IMR-90 (cell line): ENCODE measurements at regions not wholly inside any gene's neighbourhood (a gene's known extent, or its start where the extent isn't known, plus 50 kb on each side); places are given as distances from the start of the nearest gene placed in this dataset.

Source experiments
- ATAC-seq: fragments of 200-7000 bp; cut with Tn5 transposase; 2 replicates; pipeline ENCODE4 v1.9.1; 2020; ENCODE audit warnings: low read depth, mild to moderate bottlenecking, moderate library complexity
- BruUV-seq: library from RNA; stranded (reverse); fragments of 400-500 nt; replicated peaks from 2 replicates; lab custom pipeline; 2021; lab: Mats Ljungman, UMichigan
- CTCF ChIA-PET: fragments of 300-600 bp; formaldehyde crosslinking; extraction: SDS; loops from one replicate; lab custom pipeline; 2021; ENCODE audit warnings: antibody characterized with exemption; lab: Yijun Ruan, JAX
- POLR2A ChIA-PET: fragments of 300-600 bp; sonication (Branson Sonifier 250); formaldehyde crosslinking; loops from one replicate; lab custom pipeline; 2022; ENCODE audit warnings: antibody characterized with exemption; ENCODE audit not compliant: unreplicated experiment; lab: Charles Lee
- DNase-seq: peaks from one replicate; pipeline ENCODE4 v3.0.0; 2013
- H2AFZ ChIP-seq: replicated peaks from 2 replicates; pipeline ENCODE3; 2013; ENCODE audit warnings: low read length, mild to moderate bottlenecking; ENCODE audit not compliant: poor library complexity
- H2AK5ac ChIP-seq: 2 replicates; pipeline ENCODE4 v1.6.1; 2013; ENCODE audit warnings: low read depth, low read length, inconsistent platforms
- H2AK9ac ChIP-seq: replicated peaks from 2 replicates; pipeline ENCODE3; 2013; ENCODE audit warnings: mild to moderate bottlenecking, low read depth, low read length, moderate library complexity; ENCODE audit not compliant: poor library complexity
- H2BK120ac ChIP-seq: 2 replicates; pipeline ENCODE4 v1.6.1; 2013; ENCODE audit warnings: low read depth, low read length, inconsistent platforms
- H2BK15ac ChIP-seq: 3 replicates; pipeline ENCODE4 v1.6.1; 2013; ENCODE audit warnings: low read depth, low read length, inconsistent platforms
- H2BK20ac ChIP-seq: 2 replicates; pipeline ENCODE4 v1.6.1; 2013; ENCODE audit warnings: low read depth, mild to moderate bottlenecking, inconsistent platforms, low read length, moderate library complexity
- H2BK5ac ChIP-seq: 2 replicates; pipeline ENCODE4 v1.6.1; 2013; ENCODE audit warnings: mild to moderate bottlenecking, low read depth, low read length, inconsistent platforms; ENCODE audit not compliant: poor library complexity, severe bottlenecking
- H3K14ac ChIP-seq: replicated peaks from 2 replicates; pipeline ENCODE4 v1.6.1; 2013; ENCODE audit warnings: low read depth, low read length, inconsistent platforms
- H3K18ac ChIP-seq: 2 replicates; pipeline ENCODE4 v1.6.1; 2013; ENCODE audit warnings: low read depth, low read length, control low read depth
- H3K23ac ChIP-seq: 2 replicates; pipeline ENCODE4 v1.6.1; 2013; ENCODE audit warnings: low read depth, low read length, inconsistent platforms
- H3K27ac ChIP-seq: 2 replicates; pipeline ENCODE4 v1.5.1; 2013; ENCODE audit warnings: mild to moderate bottlenecking, control low read depth, low read length; ENCODE audit not compliant: insufficient read depth
- H3K27me3 ChIP-seq: 2 replicates; pipeline ENCODE4 v1.6.1; 2013; ENCODE audit warnings: low read length; ENCODE audit not compliant: control insufficient read depth, insufficient read depth
- H3K36me3 ChIP-seq: 2 replicates; pipeline ENCODE4 v1.6.1; 2013; ENCODE audit warnings: low read length, mixed read lengths; ENCODE audit not compliant: control insufficient read depth, insufficient read depth
- H3K4ac ChIP-seq: 2 replicates; pipeline ENCODE4 v1.6.1; 2013; ENCODE audit warnings: low read depth, low read length, inconsistent platforms
- H3K4me1 ChIP-seq: 2 replicates; pipeline ENCODE4 v1.6.1; 2013; ENCODE audit warnings: low read length, mixed read lengths; ENCODE audit not compliant: control insufficient read depth, insufficient read depth
- H3K4me2 ChIP-seq: 2 replicates; pipeline ENCODE4 v1.6.1; 2013; ENCODE audit warnings: low read depth, mild to moderate bottlenecking, control low read depth, low read length, moderate library complexity
- H3K4me3 ChIP-seq: 2 replicates; pipeline ENCODE4 v1.5.1; 2013; ENCODE audit warnings: low read depth, mild to moderate bottlenecking, control low read depth, low read length, moderate library complexity; ENCODE audit not compliant: insufficient read depth
- H3K56ac ChIP-seq: 2 replicates; pipeline ENCODE4 v1.6.1; 2013; ENCODE audit warnings: low read length, inconsistent platforms; ENCODE audit not compliant: insufficient read depth; ENCODE audit errors: extremely low read depth
- H3K79me1 ChIP-seq, 2 experiments: 2 replicates each; pipeline ENCODE4 v1.6.1; 2013; ENCODE audit warnings: low read length in 2 of 2, inconsistent platforms in 1 of 2, low read depth in 1 of 2
- H3K9ac ChIP-seq: 2 replicates; pipeline ENCODE4 v1.6.1; 2013; ENCODE audit warnings: low read depth, low read length, control low read depth
- H3K9me1 ChIP-seq: 2 replicates; pipeline ENCODE4 v1.6.1; 2013; ENCODE audit warnings: low read length, inconsistent platforms; ENCODE audit not compliant: insufficient read depth
- H3K9me3 ChIP-seq: 2 replicates; pipeline ENCODE4 v1.6.1; 2013; ENCODE audit warnings: low read length; ENCODE audit not compliant: control insufficient read depth, insufficient read depth
- H4K20me1 ChIP-seq: 2 replicates; pipeline ENCODE4 v1.6.1; 2013; ENCODE audit warnings: low read length, inconsistent platforms; ENCODE audit not compliant: insufficient read depth
- H4K5ac ChIP-seq: 2 replicates; pipeline ENCODE4 v1.6.1; 2013; ENCODE audit warnings: mild to moderate bottlenecking, low read depth, low read length, control low read depth
- H4K8ac ChIP-seq, 2 experiments: 2 replicates each; pipeline ENCODE4 v1.6.1; 2013; ENCODE audit warnings: low read depth in 2 of 2, low read length in 2 of 2, control low read depth in 1 of 2, inconsistent platforms in 1 of 2
- H4K91ac ChIP-seq: 2 replicates; pipeline ENCODE4 v1.6.1; 2013; ENCODE audit warnings: low read depth, low read length, inconsistent platforms; ENCODE audit not compliant: insufficient read depth
- BHLHE40 ChIP-seq: fragments of 150-350 bp; IDR thresholded peaks from 2 replicates; pipeline ENCODE4 v1.6.1; 2016; ENCODE audit warnings: mild to moderate bottlenecking, low read depth, low read length
- CEBPB ChIP-seq: IDR thresholded peaks from 2 replicates; pipeline ENCODE4 v1.6.1; 2012; ENCODE audit warnings: low read depth, low read length, improper control_type of control experiment
- CHD1 ChIP-seq: IDR thresholded peaks from 2 replicates; pipeline ENCODE4 v1.6.1; 2012; ENCODE audit warnings: low read depth, low read length, improper control_type of control experiment
- CTCF ChIP-seq: conservative IDR thresholded peaks from 2 replicates; pipeline ENCODE4 v1.5.1; 2012; ENCODE audit warnings: mild to moderate bottlenecking, low read depth, low read length, improper control_type of control experiment
- ELK1 ChIP-seq: fragments of 150-350 bp; IDR thresholded peaks from 2 replicates; pipeline ENCODE4 v1.6.1; 2016; ENCODE audit warnings: low read depth, mild to moderate bottlenecking, low read length, moderate library complexity, borderline replicate concordance
- FOS ChIP-seq: fragments of 150-350 bp; IDR thresholded peaks from 2 replicates; pipeline ENCODE4 v1.6.1; 2016; ENCODE audit warnings: low read depth, low read length
- MAFK ChIP-seq: IDR thresholded peaks from 2 replicates; pipeline ENCODE4 v1.6.1; 2012; ENCODE audit warnings: low read depth, low read length, improper control_type of control experiment
- MAZ ChIP-seq: IDR thresholded peaks from 2 replicates; pipeline ENCODE4 v1.6.1; 2012; ENCODE audit warnings: low read depth, mild to moderate bottlenecking, low read length, improper control_type of control experiment, moderate library complexity, borderline replicate concordance
- MXI1 ChIP-seq: IDR thresholded peaks from 2 replicates; pipeline ENCODE4 v1.6.1; 2012; ENCODE audit warnings: low read depth, mild to moderate bottlenecking, low read length, moderate library complexity, borderline replicate concordance
- NFE2L2 ChIP-seq: fragments of 150-350 bp; IDR thresholded peaks from 2 replicates; pipeline ENCODE4 v1.6.1; 2016; ENCODE audit warnings: low read depth, mild to moderate bottlenecking, low read length
- POLR2A ChIP-seq: IDR thresholded peaks from 2 replicates; pipeline ENCODE4 v1.6.1; 2012; ENCODE audit warnings: mild to moderate bottlenecking, low read depth, low read length
- RAD21 ChIP-seq: IDR thresholded peaks from 2 replicates; pipeline ENCODE4 v1.6.1; 2012; ENCODE audit warnings: low read length, improper control_type of control experiment
- RCOR1 ChIP-seq: IDR thresholded peaks from 2 replicates; pipeline ENCODE4 v1.6.1; 2012; ENCODE audit warnings: mild to moderate bottlenecking, low read length, improper control_type of control experiment; ENCODE audit not compliant: insufficient replicate concordance
- RFX5 ChIP-seq: IDR thresholded peaks from 2 replicates; pipeline ENCODE4 v1.8.0; 2012; ENCODE audit warnings: low read depth, mild to moderate bottlenecking, low read length, moderate library complexity
- SMC3 ChIP-seq: fragments of 150-350 bp; IDR thresholded peaks from 2 replicates; pipeline ENCODE4 v1.6.1; 2016; ENCODE audit warnings: low read depth, mild to moderate bottlenecking, antibody characterized with exemption, low read length, moderate library complexity
- USF2 ChIP-seq: fragments of 150-350 bp; IDR thresholded peaks from 2 replicates; pipeline ENCODE4 v1.6.1; 2017; ENCODE audit warnings: mild to moderate bottlenecking, antibody characterized with exemption, low read length, low read depth
- WGBS, 2 experiments: methylation state at CpG; one replicate each; pipeline versions ENCODE4 v1.1.5 to v1.1.7; 2013; ENCODE audit warnings: missing lambda C conversion rate in 2 of 2; ENCODE audit not compliant: insufficient read length in 1 of 2; ENCODE audit errors: extremely low coverage in 2 of 2; 5-methylcytosine and 5-hydroxymethylcytosine counted together
- dilution Hi-C: fragments of 300-500 bp; cut with HindIII; formaldehyde crosslinking; loops from one replicate; pipeline ENCODE4 v1.14.3; 2018; ENCODE audit warnings: low sequenced_read_pairs; ENCODE audit not compliant: unreplicated experiment
- in situ Hi-C: fragments of 300-500 bp; cut with MboI; formaldehyde crosslinking; loops from 3 replicates; pipeline ENCODE4 v1.14.3; 2019; ENCODE audit warnings: low sequenced_read_pairs, inconsistent platforms, mixed read lengths
- intact Hi-C: fragments of 100-400 bp; cut with micrococcal nuclease; formaldehyde crosslinking; loops from 2 replicates; pipeline ENCODE4 v1.10.0; 2022

- Histone ChIP-seq H2AK9ac (no peak overlapping the region), H3K27ac (no peak overlapping the region), H3K27me3 (no peaks in the 10 kb centered on the region), H3K4ac (no peak overlapping the region), H3K14ac (no peak overlapping the region), H3K18ac (no peak overlapping the region), H2AFZ (no peak overlapping the region), H2BK5ac (no peak overlapping the region), H4K20me1 (no peaks in the 10 kb centered on the region), H2AK5ac (no peak overlapping the region), H4K91ac (no peak overlapping the region), H2BK120ac (no peak overlapping the region), H4K8ac (no peak overlapping the region), H3K4me2 (no peak overlapping the region), H3K79me1 (no peaks in the 10 kb centered on the region), H3K56ac (no peak overlapping the region), H3K4me3 (no peak overlapping the region), H3K9ac (no peak overlapping the region), H4K5ac (no peak overlapping the region), H3K4me1 (peaks cover 6% of the 10 kb centered on the region), H3K36me3 (no peaks in the 10 kb centered on the region), H3K23ac (no peak overlapping the region), H3K9me1 (no peaks in the 10 kb centered on the region), H2BK15ac (no peak overlapping the region), H3K9me3 (no peaks in the 10 kb centered on the region), H2BK20ac (no peak overlapping the region)
- TF ChIP-seq FOS (no peak), POLR2A (no peak), MAFK (no peak), NFE2L2 (no peak), CHD1 (no peak), MAZ (no peak), RFX5 (no peak), MXI1 (no peak), SMC3 (no peak), USF2 (no peak), RCOR1 (no peak), CTCF (no peak), RAD21 (no peak), ELK1 (no peak), CEBPB (no peak), BHLHE40 (no peak)
- no peak for DNase-seq
- CTCF ChIA-PET = no interaction called here
- dilution Hi-C loops (no loop called here), in situ Hi-C loops (no loop called here), intact Hi-C loops (no loop called here)
- WGBS, 2 experiments = no CpG with 5 or more reads among the region's 4 CpGs
- no TSS peak for BruUV-seq
- POLR2A ChIA-PET = no interaction called here
- ATAC-seq = no peak
These were observed 328.2 kb downstream of the RND3 start for GRCh38 chr2:150159300-150159699.
